Parathyroid adenoma (tissue), 2 donors: ENCODE measurements at regions not wholly inside any gene's neighbourhood (a gene's known extent, or its start where the extent isn't known, plus 50 kb on each side); places are given as distances from the start of the nearest gene placed in this dataset.

Experiments used
- H2AFZ ChIP-seq: fragments of 300-600 bp; sonication (generic); one replicate; pipeline ENCODE4 v1.7.0; 2017; ENCODE audit warnings: antibody characterized with exemption, mild to moderate bottlenecking
- H3K27ac ChIP-seq: fragments of 300-600 bp; sonication (generic); one replicate; pipeline ENCODE4 v1.7.0; 2017
- H3K27me3 ChIP-seq: fragments of 300-600 bp; sonication (generic); one replicate; pipeline ENCODE4 v1.7.0; 2017; ENCODE audit warnings: low read length; ENCODE audit not compliant: control insufficient read depth, insufficient read depth
- H3K36me3 ChIP-seq: fragments of 300-600 bp; sonication (generic); one replicate; pipeline ENCODE4 v1.7.0; 2017; ENCODE audit warnings: low read length; ENCODE audit not compliant: control insufficient read depth, insufficient read depth
- H3K4me1 ChIP-seq: fragments of 300-600 bp; sonication (generic); one replicate; pipeline ENCODE4 v1.7.0; 2017; ENCODE audit warnings: control low read depth
- H3K4me2 ChIP-seq: fragments of 300-600 bp; sonication (generic); one replicate; pipeline ENCODE4 v1.7.0; 2017; ENCODE audit warnings: low read length
- H3K4me3 ChIP-seq: fragments of 300-600 bp; sonication (generic); one replicate; pipeline ENCODE4 v1.7.0; 2017; ENCODE audit warnings: low read depth, low read length
- H3K79me2 ChIP-seq: fragments of 300-600 bp; sonication (generic); one replicate; pipeline ENCODE4 v1.7.0; 2017; ENCODE audit warnings: control low read depth
- H3K9ac ChIP-seq: fragments of 300-600 bp; sonication (generic); one replicate; pipeline ENCODE4 v1.7.0; 2017; ENCODE audit warnings: mild to moderate bottlenecking
- H3K9me3 ChIP-seq: fragments of 300-600 bp; sonication (generic); one replicate; pipeline ENCODE4 v1.7.0; 2017; ENCODE audit warnings: low read length; ENCODE audit not compliant: control insufficient read depth
- CTCF ChIP-seq: fragments of 300-600 bp; sonication (generic); IDR thresholded peaks from one replicate; pipeline ENCODE4 v1.7.0; 2017; ENCODE audit warnings: antibody characterized with exemption, mild to moderate bottlenecking
- donor health status: primary hyperparathyroidism.

- Histone ChIP-seq H2AFZ (no peak overlapping the region), H3K36me3 (no peaks in the 10 kb centered on the region), H3K27me3 (no peaks in the 10 kb centered on the region), H3K4me3 (no peak overlapping the region), H3K27ac (no peak overlapping the region), H3K79me2 (no peaks in the 10 kb centered on the region), H3K9ac (no peak overlapping the region), H3K4me2 (no peak overlapping the region), H3K4me1 (no peaks in the 10 kb centered on the region), H3K9me3 (no peaks in the 10 kb centered on the region)
- TF ChIP-seq CTCF: no peak
Measured at GRCh38 chr5:30676223-30676840, 517.2 kb upstream of the CDH6 start.

- Histone ChIP-seq H3K36me3 (no peaks in the 10 kb centered on the region), H3K4me2 (no peak overlapping the region), H2AFZ (no peak overlapping the region), H3K9ac (no peak overlapping the region), H3K4me3 (no peak overlapping the region), H3K27ac (no peak overlapping the region), H3K9me3 (no peaks in the 10 kb centered on the region), H3K79me2 (no peaks in the 10 kb centered on the region), H3K4me1 (no peaks in the 10 kb centered on the region), H3K27me3 (no peaks in the 10 kb centered on the region)
- TF ChIP-seq CTCF: no peak
Measured at GRCh38 chr5:30667293-30667692, 526.2 kb upstream of the CDH6 start.

DNA sequence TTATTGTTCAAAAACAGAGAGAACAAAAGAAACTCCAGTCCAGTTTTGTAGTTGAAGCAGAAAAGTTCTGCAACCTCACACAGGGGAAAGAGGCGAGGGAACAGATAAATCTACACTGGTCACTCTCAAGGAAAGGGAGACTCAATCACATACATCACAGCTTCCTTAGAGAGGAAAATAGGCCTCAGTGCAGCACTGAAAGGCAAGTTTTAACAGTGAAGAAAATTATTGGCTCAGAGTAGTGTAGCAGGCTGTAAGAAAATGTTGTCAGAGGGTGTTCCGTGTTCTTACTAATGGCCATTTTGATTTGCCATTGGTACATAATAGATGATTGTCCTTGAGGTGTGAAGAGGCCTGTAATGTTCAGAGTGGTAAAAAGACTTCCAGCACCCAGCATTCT lies 530.0 kb upstream of the CDH6 start:
- Histone ChIP-seq H3K9ac (no peak overlapping the region), H3K27ac (no peak overlapping the region), H3K79me2 (no peaks in the 10 kb centered on the region), H3K9me3 (no peaks in the 10 kb centered on the region), H3K36me3 (no peaks in the 10 kb centered on the region), H2AFZ (no peak overlapping the region), H3K4me2 (no peak overlapping the region), H3K4me1 (no peaks in the 10 kb centered on the region), H3K4me3 (no peak overlapping the region), H3K27me3 (no peaks in the 10 kb centered on the region)
- TF ChIP-seq CTCF: no peak

GRCh38 chr5:30662373-30662772 lies 531.1 kb upstream of the CDH6 start:
- no peak for TF ChIP-seq CTCF
- no peaks in the 10 kb centered on the region for H3K27me3 ChIP-seq

GRCh38 chr5:30661730-30662129 lies 531.8 kb upstream of the CDH6 start:
- no peaks in the 10 kb centered on the region for H3K27me3 ChIP-seq
- no peak overlapping the region for H3K27ac ChIP-seq
- H3K79me2 ChIP-seq: no peaks in the 10 kb centered on the region
- H3K9me3 ChIP-seq: no peaks in the 10 kb centered on the region
- no peaks in the 10 kb centered on the region for H3K36me3 ChIP-seq
- H3K9ac ChIP-seq: no peak overlapping the region
- no peak overlapping the region for H3K4me3 ChIP-seq
- H2AFZ ChIP-seq: no peak overlapping the region
- H3K4me1 ChIP-seq: no peaks in the 10 kb centered on the region
- TF ChIP-seq CTCF: no peak
- no peak overlapping the region for H3K4me2 ChIP-seq

More at GRCh38 chr5:30662373-30662772, 531.1 kb upstream of the CDH6 start:
- Histone ChIP-seq H3K79me2 (no peaks in the 10 kb centered on the region), H3K9ac (no peak overlapping the region), H2AFZ (no peak overlapping the region), H3K27ac (no peak overlapping the region), H3K36me3 (no peaks in the 10 kb centered on the region), H3K9me3 (no peaks in the 10 kb centered on the region), H3K4me2 (no peak overlapping the region), H3K4me1 (no peaks in the 10 kb centered on the region), H3K4me3 (no peak overlapping the region)
